Esophagus (tissue), 2 donors: ENCODE measurements at regions not wholly inside any gene's neighbourhood (a gene's known extent, or its start where the extent isn't known, plus 50 kb on each side); places are given as distances from the start of the nearest gene placed in this dataset.
"Not testable (repeated sequence)": the region's sequence is repeated elsewhere in the genome, so short reads cannot be mapped to it uniquely, and the experiment has no call there.

Experiments
- H3K27ac ChIP-seq, 2 donors: one replicate each; pipeline ENCODE4 v1.5.1; 2013; ENCODE audit warnings: low read depth in 2 of 2, mild to moderate bottlenecking in 2 of 2, inconsistent platforms in 1 of 2, low read length in 1 of 2, moderate library complexity in 1 of 2
- H3K27me3 ChIP-seq, 2 donors: one replicate each; pipeline ENCODE4 v1.6.1; 2013; ENCODE audit warnings: low read length in 2 of 2, control low read depth in 1 of 2, mild to moderate bottlenecking in 1 of 2; ENCODE audit not compliant: insufficient read depth in 2 of 2, control insufficient read depth in 1 of 2
- H3K36me3 ChIP-seq, 2 donors: one replicate each; pipeline ENCODE4 v1.6.1; 2013; ENCODE audit warnings: low read length in 1 of 2; ENCODE audit not compliant: control insufficient read depth in 2 of 2, insufficient read depth in 2 of 2
- H3K4me1 ChIP-seq, 2 donors: one replicate each; pipeline ENCODE4 v1.6.1; 2013; ENCODE audit warnings: low read length in 1 of 2; ENCODE audit not compliant: control insufficient read depth in 2 of 2, insufficient read depth in 2 of 2
- H3K4me3 ChIP-seq, 2 donors: one replicate each; pipeline ENCODE4 v1.5.1; 2013; ENCODE audit warnings: low read length in 2 of 2, mild to moderate bottlenecking in 2 of 2, low read depth in 1 of 2, moderate library complexity in 1 of 2
- H3K9me3 ChIP-seq, 2 donors: one replicate each; pipeline ENCODE4 v1.6.1; 2013; ENCODE audit warnings: mild to moderate bottlenecking in 2 of 2, low read depth in 1 of 2, low read length in 1 of 2, moderate library complexity in 1 of 2; ENCODE audit not compliant: control insufficient read depth in 2 of 2, insufficient read depth in 1 of 2
- WGBS, 2 donors: extraction: QIAGEN DNeasy Blood & Tissue Kit; methylation state at CpG; one replicate each; pipeline ENCODE4 v1.1.7; 2013; 5-methylcytosine and 5-hydroxymethylcytosine counted together
- donor health status: healthy with polysubstance abuse.
- donor health status: Bipolar disorder and iron deficiency.

- 70 to 72% methylated on average over 12 of the region's 12 CpGs for WGBS, 2 donors
- no peaks in the 10 kb centered on the region for H3K4me1 ChIP-seq
- H3K27ac ChIP-seq, result no peak overlapping the region
- H3K4me3 ChIP-seq, result no peak overlapping the region
- H3K9me3 ChIP-seq, result no peaks in the 10 kb centered on the region
- no peaks in the 10 kb centered on the region for H3K27me3 ChIP-seq
- H3K36me3 ChIP-seq, result no peaks in the 10 kb centered on the region
These were observed 117.9 kb upstream of the PZP start for GRCh38 chr12:9326085-9326484.

GRCh38 chr12:9325471-9325870 lies 117.3 kb upstream of the PZP start:
- 87% methylated on average over 10 of the region's 10 CpGs for WGBS, 2 donors
- Histone ChIP-seq H3K9me3 (no peaks in the 10 kb centered on the region), H3K4me3 (no peak overlapping the region), H3K4me1 (no peaks in the 10 kb centered on the region), H3K36me3 (no peaks in the 10 kb centered on the region), H3K27ac (no peak overlapping the region), H3K27me3 (no peaks in the 10 kb centered on the region)

GRCh38 chr12:9324782-9325181 lies 116.6 kb upstream of the PZP start:
- Histone ChIP-seq H3K27ac (no peak overlapping the region), H3K9me3 (no peaks in the 10 kb centered on the region), H3K36me3 (no peaks in the 10 kb centered on the region), H3K4me1 (no peaks in the 10 kb centered on the region), H3K27me3 (no peaks in the 10 kb centered on the region), H3K4me3 (no peak overlapping the region)
- 87 to 93% methylated on average over 6 of the region's 6 CpGs for WGBS, 2 donors

DNA sequence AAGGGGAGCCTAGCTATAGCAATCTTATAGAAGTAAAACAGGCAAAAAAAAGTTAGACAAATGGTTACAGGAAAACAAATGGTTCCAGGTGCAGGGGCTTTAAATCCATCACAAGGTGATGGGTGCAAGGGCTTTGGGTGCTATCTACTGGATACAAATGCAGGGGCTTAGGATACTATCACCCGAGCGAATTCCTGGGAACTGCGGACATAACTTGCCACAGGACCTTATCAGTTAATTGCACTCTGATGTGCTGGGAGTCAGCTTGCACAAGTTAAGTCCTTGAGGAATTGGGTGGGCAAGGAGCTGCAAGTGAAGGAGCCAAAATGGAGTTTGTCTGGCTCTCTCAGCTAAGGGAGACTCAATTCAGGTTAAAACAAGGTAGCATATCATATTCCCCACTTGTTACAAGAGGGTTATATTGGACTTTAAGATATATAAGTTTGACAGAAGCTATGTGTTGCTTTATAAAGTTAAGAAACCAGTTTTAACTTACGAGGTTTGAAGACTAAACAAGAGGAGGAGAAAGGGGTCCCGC lies 115.0 kb upstream of the PZP start:
- Histone ChIP-seq H3K4me1 (no peaks in the 10 kb centered on the region), H3K9me3 (no peaks in the 10 kb centered on the region), H3K27ac (no peak overlapping the region), H3K27me3 (no peaks in the 10 kb centered on the region), H3K36me3 (no peaks in the 10 kb centered on the region), H3K4me3 (no peak overlapping the region)
- 70 to 81% methylated on average over 5 of the region's 5 CpGs for WGBS, 2 donors

DNA sequence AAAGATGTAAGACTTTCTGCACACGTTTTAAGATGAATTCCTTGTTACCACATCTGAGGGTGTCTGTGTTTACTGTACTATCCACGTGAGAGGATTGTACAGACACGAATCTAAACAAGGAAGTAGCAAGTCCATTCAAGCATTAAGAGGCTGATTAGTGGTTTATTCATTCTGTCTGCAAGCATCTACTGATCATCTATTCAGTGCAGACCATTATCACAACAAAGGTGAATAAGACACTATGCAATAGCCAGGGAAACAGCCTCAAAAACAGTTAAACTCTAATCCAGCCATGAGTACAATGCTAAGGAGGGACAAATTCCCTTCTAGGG lies 111.6 kb upstream of the PZP start:
- no peaks in the 10 kb centered on the region for H3K36me3 ChIP-seq
- 12 to 18% methylated on average over 3 of the region's 3 CpGs for WGBS, 2 donors
- H3K9me3 ChIP-seq, result no peaks in the 10 kb centered on the region
- no peak overlapping the region for H3K4me3 ChIP-seq
- no peaks in the 10 kb centered on the region for H3K4me1 ChIP-seq
- H3K27ac ChIP-seq, result no peak overlapping the region
- H3K27me3 ChIP-seq, result no peaks in the 10 kb centered on the region

DNA sequence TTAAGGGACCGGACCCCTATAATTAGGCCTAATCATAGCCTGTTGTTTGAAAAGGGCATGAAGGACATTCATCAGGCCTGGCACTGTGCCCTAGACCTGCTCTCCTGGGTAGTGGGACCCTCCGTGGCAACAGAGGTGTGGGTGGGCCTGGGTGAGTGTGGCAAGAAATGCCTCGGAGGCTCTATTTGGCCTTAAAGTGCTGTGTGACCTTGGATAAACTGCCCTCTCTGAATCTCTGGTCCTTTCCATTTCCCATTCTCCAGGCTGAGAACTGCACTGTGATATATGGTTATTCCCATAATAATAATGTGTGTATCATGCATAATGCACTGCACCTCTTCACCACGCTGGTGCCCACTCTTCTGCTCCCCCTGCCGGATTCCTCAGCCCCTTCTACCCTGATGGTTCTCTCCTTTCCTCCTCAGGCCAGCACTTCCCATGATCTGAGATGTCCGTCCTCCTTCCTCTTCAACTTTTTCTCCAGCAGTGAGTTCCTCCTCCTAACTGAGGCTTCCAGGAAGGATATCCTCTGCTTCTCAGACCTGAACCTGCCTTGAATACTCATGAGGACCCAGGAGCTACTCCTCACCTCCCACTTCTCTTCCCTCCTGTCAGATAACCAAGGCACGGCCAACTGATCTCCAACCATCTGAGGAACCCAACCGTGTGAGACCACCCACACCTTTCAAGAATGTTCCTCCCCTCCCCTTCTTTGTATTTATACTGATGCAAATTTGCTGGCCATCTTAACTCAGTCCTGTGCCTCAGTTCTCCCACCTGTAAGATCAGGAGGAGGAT lies 111.0 kb upstream of the PZP start:
- Histone ChIP-seq H3K27me3 (no peaks in the 10 kb centered on the region), H3K4me3 (no peak overlapping the region), H3K9me3 (no peaks in the 10 kb centered on the region), H3K4me1 (no peaks in the 10 kb centered on the region), H3K27ac (no peak overlapping the region), H3K36me3 (no peaks in the 10 kb centered on the region)
- 58 to 75% methylated on average over 8 of the region's 8 CpGs for WGBS, 2 donors

- H3K36me3 ChIP-seq, H3K4me1 ChIP-seq, H3K27me3 ChIP-seq, H3K9me3 ChIP-seq, H3K4me3 ChIP-seq, H3K27ac ChIP-seq: not testable (repeated sequence)
- 51 to 52% methylated on average over 5 of the region's 6 CpGs for WGBS, 2 donors
These were observed 105.3 kb upstream of the PZP start for GRCh38 chr12:9313479-9313878.

- WGBS, 2 donors, result 85 to 88% methylated on average over 12 to 14 of the region's 28 CpGs
These were observed 104.5 kb upstream of the PZP start for GRCh38 chr12:9312406-9313392.

GRCh38 chr12:9311454-9311853 lies 103.3 kb upstream of the PZP start:
- WGBS, 2 donors, result 88 to 90% methylated on average over 10 of the region's 10 CpGs
- H3K9me3 ChIP-seq, H3K36me3 ChIP-seq, H3K27me3 ChIP-seq, H3K27ac ChIP-seq, H3K4me3 ChIP-seq, H3K4me1 ChIP-seq: not testable (repeated sequence)

More at GRCh38 chr12:9312406-9313392, 104.5 kb upstream of the PZP start:
- H3K4me1 ChIP-seq, H3K9me3 ChIP-seq, H3K27me3 ChIP-seq, H3K36me3 ChIP-seq, H3K4me3 ChIP-seq, H3K27ac ChIP-seq: not testable (repeated sequence)
